Testis (tissue), 2 donors: ENCODE measurements at regions not wholly inside any gene's neighbourhood (a gene's known extent, or its start where the extent isn't known, plus 50 kb on each side); places are given as distances from the start of the nearest gene placed in this dataset.

Source experiments
- CTCF ChIP-seq, 3 experiments: fragments of 450-650 bp in 2 of 3; fragments of 200-600 bp in 1 of 3; sonication (generic) in 1 of 3; IDR thresholded peaks; one replicate each; pipeline ENCODE4 v1.5.1; 2016 to 2019; ENCODE audit warnings: antibody characterized with exemption in 3 of 3, mild to moderate bottlenecking in 2 of 3, moderate library complexity in 1 of 3
- POLR2A ChIP-seq: fragments of 450-650 bp; IDR thresholded peaks from one replicate; pipeline ENCODE4 v1.6.1; 2017; ENCODE audit warnings: antibody characterized with exemption, mild to moderate bottlenecking, moderate library complexity

- TF ChIP-seq CTCF (IDR thresholded peaks at IDR 0.05) (no peak), POLR2A (no peak)
Observed at GRCh38 chr18:27606741-27607140, 421.6 kb upstream of the CHST9 start.
